ENCODE measurements at regions not wholly inside any gene's neighbourhood (a gene's known extent, or its start where the extent isn't known, plus 50 kb on each side); places are given as distances from the start of the nearest gene placed in this dataset.

DNA sequence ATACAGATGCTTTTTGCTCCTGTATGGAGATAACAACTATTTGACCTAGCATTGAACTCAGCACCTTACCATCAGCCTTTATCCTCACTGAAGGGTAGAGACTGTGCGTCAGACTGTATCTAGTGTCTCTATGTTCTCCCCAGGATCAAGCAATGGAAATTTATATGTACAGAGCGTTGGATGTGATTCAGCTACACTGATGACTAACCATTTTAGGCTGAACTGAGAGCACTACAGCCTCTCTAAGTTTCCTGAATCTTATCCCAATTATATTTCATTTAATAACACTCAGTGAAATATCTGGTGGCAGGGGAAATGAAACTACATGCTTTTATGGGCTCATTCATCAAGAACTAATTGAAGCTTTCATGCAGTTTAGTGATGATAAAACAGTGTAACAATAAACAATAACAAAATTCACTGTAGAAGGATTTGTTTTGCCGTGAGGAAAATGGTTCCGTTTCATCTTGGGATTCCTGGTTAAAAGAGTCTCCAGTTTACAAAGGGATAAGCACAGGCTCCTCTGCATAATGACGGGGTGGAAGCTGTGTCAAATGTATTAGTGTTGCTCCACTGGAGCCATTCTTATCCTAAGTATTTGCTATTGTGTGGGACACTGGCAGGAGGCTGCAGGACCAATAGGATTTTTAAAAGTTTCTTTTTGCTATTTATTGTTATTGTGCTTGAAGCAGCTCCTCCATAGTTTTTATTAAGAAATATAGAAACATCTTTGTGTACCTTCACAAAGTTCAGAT is 567.6 kb upstream of the MMS22L start:
- no peak overlapping the region for H3K27ac Mint-ChIP-seq
- no peaks in the 10 kb centered on the region for H3K9me3 Mint-ChIP-seq
- no peaks in the 10 kb centered on the region for H3K27me3 Mint-ChIP-seq
- H3K4me3 Mint-ChIP-seq: no peak overlapping the region
- H3K36me3 Mint-ChIP-seq: no peaks in the 10 kb centered on the region
- POLR2A ChIA-PET: no interaction called here
- ATAC-seq (ENCODE audit: low read depth): no peak
- no peaks in the 10 kb centered on the region for H3K4me1 Mint-ChIP-seq
- DNase-seq: no peak

DNA sequence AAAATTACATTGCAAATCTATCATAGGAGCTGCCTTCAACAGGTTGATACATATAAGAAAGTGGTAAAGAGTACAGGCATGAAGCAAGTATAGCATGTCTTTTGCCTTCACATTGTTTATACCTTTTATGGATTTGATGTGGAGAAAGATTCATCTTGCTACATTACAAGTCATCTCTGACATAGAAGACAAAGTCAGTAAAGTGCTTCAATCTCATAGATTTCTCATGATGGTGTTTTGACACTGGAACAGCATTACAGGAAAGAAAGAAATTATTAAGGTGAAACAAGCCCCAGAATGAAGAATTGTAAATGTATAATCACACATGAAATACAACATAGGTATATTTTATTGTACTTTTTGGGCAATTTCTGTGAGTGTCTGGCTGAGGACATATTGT is 580.7 kb upstream of the MMS22L start:
- POLR2A ChIA-PET: no interaction called here
- no peaks in the 10 kb centered on the region for H3K27me3 Mint-ChIP-seq
- DNase-seq (no peak), ATAC-seq (ENCODE audit: low read depth) (no peak)
- H3K27ac Mint-ChIP-seq: no peak overlapping the region
- no peaks in the 10 kb centered on the region for H3K9me3 Mint-ChIP-seq
- no peaks in the 10 kb centered on the region for H3K36me3 Mint-ChIP-seq
- H3K4me3 Mint-ChIP-seq: no peak overlapping the region
- H3K4me1 Mint-ChIP-seq: no peaks in the 10 kb centered on the region

DNA sequence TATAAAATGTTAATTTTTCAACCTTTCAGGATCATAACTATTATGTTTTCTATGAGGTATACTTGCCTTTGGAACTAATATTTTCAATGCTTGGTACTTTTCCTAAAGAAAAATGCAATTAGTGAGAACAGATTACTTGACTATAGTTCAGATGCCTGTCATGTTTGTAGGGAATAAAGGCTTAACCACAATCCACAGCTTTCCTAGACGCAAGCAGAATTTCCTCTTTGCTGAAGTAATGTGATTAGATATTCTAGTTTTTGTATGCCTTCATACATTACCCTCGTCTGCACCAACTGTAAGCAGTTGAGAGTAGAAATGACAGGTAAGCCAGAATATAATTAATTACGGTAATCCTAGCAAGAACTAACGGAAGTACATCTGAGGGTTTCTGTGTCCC is 581.4 kb upstream of the MMS22L start:
- Mint-ChIP-seq H3K9me3 (no peaks in the 10 kb centered on the region), H3K4me1 (no peaks in the 10 kb centered on the region), H3K4me3 (no peak overlapping the region), H3K36me3 (no peaks in the 10 kb centered on the region), H3K27ac (no peak overlapping the region), H3K27me3 (no peaks in the 10 kb centered on the region)
- ATAC-seq (ENCODE audit: low read depth) (no peak), DNase-seq (no peak)
- POLR2A ChIA-PET: no interaction called here

DNA sequence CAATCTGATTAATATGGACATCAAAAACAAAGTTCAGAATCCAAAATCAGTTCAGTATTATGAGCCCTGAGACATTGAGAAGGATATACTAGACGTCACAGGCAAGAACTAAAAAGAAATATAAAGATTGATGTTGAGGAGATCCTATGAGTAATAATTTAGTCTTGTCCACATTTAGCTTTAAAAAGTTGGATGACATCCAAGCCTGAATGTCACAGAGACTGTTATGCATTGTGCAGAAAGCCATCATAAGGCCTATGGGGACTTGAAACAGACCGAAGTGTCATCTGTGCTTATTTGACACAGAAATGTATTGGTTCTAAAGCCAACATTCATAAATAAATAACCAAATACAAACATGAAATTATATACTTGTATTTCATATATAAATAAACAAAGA is 581.8 kb upstream of the MMS22L start:
- H3K36me3 Mint-ChIP-seq: no peaks in the 10 kb centered on the region
- no peak for ATAC-seq (ENCODE audit: low read depth)
- H3K27ac Mint-ChIP-seq: no peak overlapping the region
- POLR2A ChIA-PET: no interaction called here
- no peak for DNase-seq
- no peaks in the 10 kb centered on the region for H3K27me3 Mint-ChIP-seq
- no peaks in the 10 kb centered on the region for H3K9me3 Mint-ChIP-seq
- no peaks in the 10 kb centered on the region for H3K4me1 Mint-ChIP-seq
- no peak overlapping the region for H3K4me3 Mint-ChIP-seq

DNA sequence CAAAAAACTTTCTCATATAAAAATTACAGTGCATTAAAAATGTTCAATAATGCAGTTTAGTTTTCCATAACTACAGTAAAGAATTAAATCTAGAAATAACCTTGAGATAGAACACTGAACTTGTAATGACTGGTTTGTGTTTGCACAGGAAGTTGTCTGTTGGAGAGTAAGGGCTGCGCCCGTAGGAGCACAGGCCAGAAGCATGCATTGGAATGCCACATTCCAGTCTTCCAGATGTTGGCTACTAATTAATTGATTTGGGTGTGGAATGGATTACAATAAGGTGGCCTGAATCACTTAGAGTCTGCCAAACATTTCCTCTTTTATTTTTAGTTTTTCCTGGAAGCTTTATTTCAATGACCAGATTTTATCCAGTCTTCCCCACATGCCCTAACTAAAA is 582.6 kb upstream of the MMS22L start:
- no peaks in the 10 kb centered on the region for H3K27me3 Mint-ChIP-seq

DNA sequence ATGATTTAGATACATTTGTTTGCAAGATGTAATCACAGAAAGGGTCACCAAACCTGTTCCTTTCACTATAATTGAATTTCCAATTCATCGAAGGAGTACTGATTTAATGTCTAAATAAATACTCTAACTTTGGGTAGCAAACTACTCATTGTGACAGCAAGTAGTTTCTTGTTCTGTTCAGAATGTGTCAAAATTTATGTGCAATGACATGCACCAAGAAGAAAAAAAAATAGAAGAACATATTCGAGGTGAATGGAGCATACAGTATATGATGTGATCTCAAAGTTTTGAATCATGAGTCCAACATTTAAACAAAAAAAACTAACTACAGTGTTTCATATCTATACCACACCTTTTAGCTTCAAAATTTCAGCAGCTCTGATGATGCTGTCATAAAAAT is 583.6 kb upstream of the MMS22L start:
- Mint-ChIP-seq H3K9me3 (no peaks in the 10 kb centered on the region), H3K27me3 (no peaks in the 10 kb centered on the region), H3K27ac (no peak overlapping the region), H3K4me3 (no peak overlapping the region), H3K4me1 (no peaks in the 10 kb centered on the region), H3K36me3 (no peaks in the 10 kb centered on the region)
- ATAC-seq (ENCODE audit: low read depth): no peak
- POLR2A ChIA-PET: no interaction called here
- DNase-seq: no peak

More for the DNA sequence above, 582.6 kb upstream of the MMS22L start:
- no peaks in the 10 kb centered on the region for H3K36me3 Mint-ChIP-seq
- POLR2A ChIA-PET: no interaction called here
- no peak overlapping the region for H3K4me3 Mint-ChIP-seq
- H3K4me1 Mint-ChIP-seq: no peaks in the 10 kb centered on the region
- no peak for DNase-seq
- ATAC-seq (ENCODE audit: low read depth): no peak
- H3K9me3 Mint-ChIP-seq: no peaks in the 10 kb centered on the region
- no peak overlapping the region for H3K27ac Mint-ChIP-seq

DNA sequence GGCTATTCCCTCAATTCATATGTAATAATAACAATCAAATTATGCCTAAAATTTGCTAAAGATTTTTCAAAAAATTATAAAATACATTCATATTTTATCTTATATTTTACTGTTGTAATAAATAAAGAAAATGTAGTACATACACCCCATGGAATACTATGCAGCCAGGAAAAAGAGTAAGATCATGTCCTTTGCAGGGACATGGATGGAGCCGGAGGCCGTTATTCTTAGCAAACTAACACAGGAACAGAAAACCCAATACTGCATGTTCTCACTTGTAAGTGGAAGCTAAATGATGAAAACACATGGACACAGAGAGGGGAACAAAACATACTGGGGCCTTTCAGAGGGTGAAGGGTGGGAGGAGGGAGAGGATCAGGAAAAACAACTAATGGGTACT is 584.2 kb upstream of the MMS22L start:
- Mint-ChIP-seq H3K4me3 (no peak overlapping the region), H3K27me3 (no peaks in the 10 kb centered on the region), H3K27ac (no peak overlapping the region), H3K36me3 (no peaks in the 10 kb centered on the region), H3K9me3 (no peaks in the 10 kb centered on the region), H3K4me1 (no peaks in the 10 kb centered on the region)
- POLR2A ChIA-PET: no interaction called here
- ATAC-seq (ENCODE audit: low read depth) (no peak), DNase-seq (no peak)

DNA sequence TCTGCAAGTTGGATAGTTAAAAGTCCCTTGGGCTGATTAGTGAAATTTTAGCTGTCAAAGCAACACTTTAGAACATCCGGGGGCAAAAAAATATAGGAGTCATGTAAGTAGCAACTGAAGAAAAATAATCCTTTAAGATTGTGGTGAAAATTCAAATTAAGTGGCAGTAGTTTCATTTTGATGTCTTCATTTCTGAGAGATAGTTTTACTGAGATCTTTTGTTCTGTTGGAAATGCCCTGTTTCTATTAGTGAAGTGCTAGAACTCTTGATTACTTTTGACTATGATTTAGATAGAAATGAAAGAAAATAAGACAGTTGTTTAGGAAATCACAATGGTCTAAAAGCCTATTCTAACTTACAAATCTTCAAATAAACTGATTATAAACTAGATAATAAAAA is 587.3 kb upstream of the MMS22L start:
- H3K4me1 Mint-ChIP-seq: no peaks in the 10 kb centered on the region
- H3K9me3 Mint-ChIP-seq: no peaks in the 10 kb centered on the region
- no peak for ATAC-seq (ENCODE audit: low read depth)
- POLR2A ChIA-PET: no interaction called here
- no peak for DNase-seq
- H3K36me3 Mint-ChIP-seq: no peaks in the 10 kb centered on the region
- H3K27ac Mint-ChIP-seq: no peak overlapping the region
- H3K27me3 Mint-ChIP-seq: no peaks in the 10 kb centered on the region
- H3K4me3 Mint-ChIP-seq: no peak overlapping the region

DNA sequence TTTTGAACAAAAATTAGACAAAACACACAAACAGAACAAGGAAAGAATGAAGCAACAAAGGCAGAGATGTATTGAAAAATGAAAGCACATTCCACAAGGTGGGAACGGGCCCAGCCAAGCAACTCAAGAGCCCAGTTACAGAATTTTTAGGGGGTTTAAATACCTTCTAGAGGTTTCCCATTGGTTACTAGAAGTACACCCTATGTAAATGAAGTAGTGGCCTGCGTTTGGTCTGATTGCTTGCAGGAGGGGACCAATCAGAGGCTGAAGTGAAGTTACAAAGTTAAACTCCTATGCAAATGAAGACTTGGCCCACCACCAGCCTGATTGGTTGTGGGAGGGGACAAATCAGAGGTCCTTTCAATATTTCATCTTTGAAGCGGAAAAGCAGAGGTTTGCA is 593.7 kb upstream of the MMS22L start:
- H3K4me3 Mint-ChIP-seq: no peak overlapping the region
- no peaks in the 10 kb centered on the region for H3K9me3 Mint-ChIP-seq
- H3K36me3 Mint-ChIP-seq: no peaks in the 10 kb centered on the region
- H3K4me1 Mint-ChIP-seq: no peaks in the 10 kb centered on the region
- DNase-seq (no peak), ATAC-seq (ENCODE audit: low read depth) (no peak)
- H3K27ac Mint-ChIP-seq: no peak overlapping the region
- POLR2A ChIA-PET: no interaction called here
- no peaks in the 10 kb centered on the region for H3K27me3 Mint-ChIP-seq

DNA sequence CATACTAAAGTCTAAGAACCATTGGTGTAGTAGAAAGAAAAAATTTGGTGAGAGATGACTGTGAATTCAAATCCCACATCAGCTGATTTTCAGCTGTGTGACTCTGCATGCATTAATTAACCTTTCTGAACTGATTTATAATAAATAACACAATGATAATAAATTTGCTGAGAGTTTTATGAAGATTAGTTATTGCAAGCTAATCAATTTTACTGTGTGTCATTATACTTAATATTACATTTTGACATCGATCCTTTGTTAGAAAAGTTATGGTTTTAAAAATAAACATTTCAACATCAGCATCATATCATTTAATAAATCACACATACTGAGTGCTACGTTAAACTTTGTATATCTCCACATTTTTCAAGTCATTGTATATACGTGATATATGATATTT is 599.7 kb upstream of the MMS22L start:
- DNase-seq (no peak), ATAC-seq (ENCODE audit: low read depth) (no peak)
- Mint-ChIP-seq H3K36me3 (no peaks in the 10 kb centered on the region), H3K27me3 (no peaks in the 10 kb centered on the region), H3K27ac (no peak overlapping the region), H3K4me1 (no peaks in the 10 kb centered on the region), H3K9me3 (no peaks in the 10 kb centered on the region), H3K4me3 (no peak overlapping the region)
- POLR2A ChIA-PET: no interaction called here

DNA sequence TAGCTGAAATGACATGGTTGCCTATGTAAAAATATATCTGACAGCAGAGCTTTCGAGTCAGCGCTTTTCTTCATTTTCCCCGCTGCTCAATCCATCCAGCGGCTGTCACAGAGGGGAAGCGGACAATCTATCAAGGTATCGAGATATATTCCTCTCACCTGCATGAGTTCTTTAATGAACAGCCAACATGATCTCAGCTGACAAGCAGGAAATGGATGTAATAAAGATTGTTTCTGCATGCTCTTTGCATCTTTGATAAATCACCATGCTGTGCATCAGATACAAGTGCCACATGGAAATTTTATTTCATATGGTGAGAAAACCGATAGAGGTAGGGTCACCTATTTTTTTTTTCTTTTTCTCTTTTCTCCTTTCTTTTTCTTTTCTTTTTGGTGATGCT is 602.3 kb upstream of the MMS22L start:
- no peak for DNase-seq
- Mint-ChIP-seq H3K9me3 (no peaks in the 10 kb centered on the region), H3K4me3 (no peak overlapping the region), H3K36me3 (no peaks in the 10 kb centered on the region), H3K27ac (no peak overlapping the region), H3K4me1 (no peaks in the 10 kb centered on the region), H3K27me3 (no peaks in the 10 kb centered on the region)
- ATAC-seq (ENCODE audit: low read depth): no peak
- POLR2A ChIA-PET: no interaction called here

DNA sequence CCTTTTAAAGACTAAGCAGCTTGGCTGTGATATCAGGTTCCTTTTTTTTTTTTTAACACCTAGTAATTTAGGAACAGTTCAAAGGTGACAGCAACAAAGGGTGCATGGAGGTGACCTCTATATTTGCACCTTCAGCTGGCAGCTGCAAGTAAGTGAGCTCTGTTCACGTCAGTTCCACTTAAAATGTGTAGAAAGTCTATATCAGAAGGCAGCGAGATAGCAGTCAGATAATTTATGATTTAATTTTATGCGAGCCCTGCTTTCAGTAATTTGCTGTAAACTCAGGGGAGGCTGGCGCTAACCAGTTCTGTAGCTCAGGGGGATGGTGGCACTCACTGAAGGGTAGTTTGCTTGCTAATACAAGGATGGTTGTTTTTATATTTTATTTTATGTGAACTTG is 602.8 kb upstream of the MMS22L start:
- POLR2A ChIA-PET: no interaction called here
- H3K9me3 Mint-ChIP-seq: no peaks in the 10 kb centered on the region
- no peaks in the 10 kb centered on the region for H3K27me3 Mint-ChIP-seq
- DNase-seq (no peak), ATAC-seq (ENCODE audit: low read depth) (no peak)
- no peaks in the 10 kb centered on the region for H3K4me1 Mint-ChIP-seq
- H3K36me3 Mint-ChIP-seq: no peaks in the 10 kb centered on the region
- H3K27ac Mint-ChIP-seq: no peak overlapping the region
- no peak overlapping the region for H3K4me3 Mint-ChIP-seq

DNA sequence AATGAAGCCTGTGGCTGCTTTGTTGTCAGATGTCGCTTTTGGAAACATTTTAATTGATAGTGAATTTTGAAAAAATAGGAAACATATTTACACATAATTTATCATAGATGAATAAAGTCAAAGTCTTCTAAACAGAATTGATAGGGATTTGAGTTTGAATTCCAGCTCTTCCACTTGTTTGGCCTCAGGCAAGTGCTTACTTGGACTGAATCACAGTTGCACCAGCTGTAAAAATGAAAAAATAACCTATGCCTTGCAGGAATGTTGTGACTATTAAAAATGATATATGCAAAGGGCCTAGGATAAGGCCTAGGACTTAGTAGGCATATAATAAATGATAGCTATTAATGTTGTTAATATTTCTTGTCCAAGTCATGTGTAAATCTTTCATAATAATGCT is 618.5 kb upstream of the MMS22L start:
- ATAC-seq (ENCODE audit: low read depth): no peak
- H3K27ac Mint-ChIP-seq: no peak overlapping the region

DNA sequence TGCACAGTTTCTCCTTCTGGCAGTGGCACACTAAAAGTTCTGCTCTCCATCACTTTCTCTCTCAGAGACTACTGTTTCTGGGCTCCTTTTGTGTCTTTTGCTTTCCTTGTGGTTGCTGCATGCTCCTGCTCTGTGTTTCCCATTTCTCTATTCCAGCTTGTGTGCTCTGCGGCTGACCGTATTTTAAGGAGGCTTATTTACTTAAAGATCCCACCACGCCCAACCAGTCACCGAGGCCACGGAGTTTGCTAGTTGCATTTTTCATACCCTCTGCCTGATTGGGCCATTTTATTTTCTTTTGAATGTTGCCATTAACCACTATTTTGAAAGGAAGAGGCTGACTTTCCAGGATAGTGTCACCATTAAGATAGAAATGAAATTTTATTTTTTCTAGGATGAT is 626.4 kb upstream of the MMS22L start:
- H3K27ac Mint-ChIP-seq: no peak overlapping the region
- DNase-seq (no peak), ATAC-seq (ENCODE audit: low read depth) (no peak)
- H3K4me1 Mint-ChIP-seq: no peaks in the 10 kb centered on the region
- H3K27me3 Mint-ChIP-seq: no peaks in the 10 kb centered on the region
- H3K36me3 Mint-ChIP-seq: no peaks in the 10 kb centered on the region
- no peak overlapping the region for H3K4me3 Mint-ChIP-seq
- no peaks in the 10 kb centered on the region for H3K9me3 Mint-ChIP-seq
- POLR2A ChIA-PET: no interaction called here

More for the DNA sequence above, 618.5 kb upstream of the MMS22L start:
- H3K27me3 Mint-ChIP-seq: no peaks in the 10 kb centered on the region
- no peak overlapping the region for H3K4me3 Mint-ChIP-seq
- H3K9me3 Mint-ChIP-seq: no peaks in the 10 kb centered on the region
- no peaks in the 10 kb centered on the region for H3K36me3 Mint-ChIP-seq
- no peaks in the 10 kb centered on the region for H3K4me1 Mint-ChIP-seq
- no peak for DNase-seq
- POLR2A ChIA-PET: no interaction called here

DNA sequence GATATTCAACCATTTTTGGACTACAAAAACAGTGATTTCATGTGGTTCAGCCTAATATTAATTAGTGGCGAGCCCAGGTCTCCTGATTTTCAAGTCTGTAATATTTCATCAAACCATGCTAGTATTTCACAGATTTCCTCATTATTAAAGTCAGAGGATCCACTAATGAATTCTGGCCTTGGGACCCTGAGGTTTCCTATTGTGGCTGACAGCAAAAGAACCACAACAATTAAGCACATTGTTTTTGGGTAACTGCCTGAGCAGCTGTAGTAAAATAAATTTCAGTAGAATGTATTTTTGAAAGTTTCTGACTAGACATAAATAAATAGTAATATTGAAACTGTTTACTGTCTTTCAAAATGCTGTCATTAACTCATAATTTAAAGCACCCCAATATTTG is 630.7 kb upstream of the MMS22L start:
- no peak for ATAC-seq (ENCODE audit: low read depth)
- H3K27ac Mint-ChIP-seq: no peak overlapping the region
- H3K9me3 Mint-ChIP-seq: no peaks in the 10 kb centered on the region
- no peak for DNase-seq
- H3K27me3 Mint-ChIP-seq: no peaks in the 10 kb centered on the region
- no peaks in the 10 kb centered on the region for H3K4me1 Mint-ChIP-seq
- no peaks in the 10 kb centered on the region for H3K36me3 Mint-ChIP-seq
- H3K4me3 Mint-ChIP-seq: no peak overlapping the region
- POLR2A ChIA-PET: no interaction called here
